Left lobe of liver (tissue), 2 donors: ENCODE measurements at regions not wholly inside any gene's neighbourhood (a gene's known extent, or its start where the extent isn't known, plus 50 kb on each side); places are given as distances from the start of the nearest gene placed in this dataset.

Experiments
- ATAC-seq: fragments of 200-7000 bp; cut with Tn5 transposase; one replicate; pipeline ENCODE4 v1.9.1; 2020; ENCODE audit warnings: mild to moderate bottlenecking, moderate library complexity
- DNase-seq: peaks from one replicate; pipeline ENCODE4 v3.0.0-alpha.2; 2020; ENCODE audit warnings: low spot score
- donor health status: DM: no; HTN: no; CAD: no; lungs with moderate emphysema.
- donor health status: DM: no; HTN: yes; CAD: no.

GRCh38 chr9:7258688-7259396, 501.1 kb downstream of the KDM4C start:
- ATAC-seq (no peak), DNase-seq (no peak)

- ATAC-seq = no peak
- DNase-seq = no peak
Observed at GRCh38 chr9:7246917-7247522, 489.2 kb downstream of the KDM4C start.

GRCh38 chr9:7245976-7246580, 488.3 kb downstream of the KDM4C start:
- DNase-seq (no peak), ATAC-seq (no peak)

GRCh38 chr9:7243838-7244237, 486.1 kb downstream of the KDM4C start:
- ATAC-seq = no peak
- no peak for DNase-seq

- DNase-seq (no peak), ATAC-seq (no peak)
Observed at GRCh38 chr9:7242126-7242525, 484.4 kb downstream of the KDM4C start.

- DNase-seq (no peak), ATAC-seq (no peak)
Observed at GRCh38 chr9:7241694-7242093, 483.9 kb downstream of the KDM4C start.

- ATAC-seq (no peak), DNase-seq (no peak)
Observed at GRCh38 chr9:7240569-7241311, 483.0 kb downstream of the KDM4C start.

- no peak for ATAC-seq
- DNase-seq = no peak
Observed at GRCh38 chr9:7239708-7240107, 481.9 kb downstream of the KDM4C start.

GRCh38 chr9:7238247-7238637, 480.5 kb downstream of the KDM4C start:
- no peak for DNase-seq
- no peak for ATAC-seq

- DNase-seq (no peak), ATAC-seq (no peak)
Observed at GRCh38 chr9:7237473-7238246, 479.9 kb downstream of the KDM4C start.

GRCh38 chr9:7236186-7236585, 478.4 kb downstream of the KDM4C start:
- ATAC-seq = no peak
- DNase-seq = no peak

GRCh38 chr9:7234144-7234543, 476.4 kb downstream of the KDM4C start:
- DNase-seq (no peak), ATAC-seq (peak; percentile 62)

- ATAC-seq (no peak), DNase-seq (no peak)
Observed at GRCh38 chr9:7229571-7229970, 471.8 kb downstream of the KDM4C start.

- DNase-seq = no peak
- ATAC-seq = no peak
Observed at GRCh38 chr9:7228726-7229125, 471.0 kb downstream of the KDM4C start.

- no peak for ATAC-seq
- no peak for DNase-seq
Observed at GRCh38 chr9:7227951-7228350, 470.2 kb downstream of the KDM4C start.

GRCh38 chr9:7226007-7226640, 468.4 kb downstream of the KDM4C start:
- DNase-seq (no peak), ATAC-seq (no peak)
